ENCODE measurements at regions not wholly inside any gene's neighbourhood (a gene's known extent, or its start where the extent isn't known, plus 50 kb on each side); places are given as distances from the start of the nearest gene placed in this dataset.

- FAIRE-seq (no peak), DNase-seq (ENCODE audit: low read depth, low spot score) (no peak)
- no peak for TF ChIP-seq EZH2 (IDR thresholded peaks at IDR 0.05; ENCODE audit: low read length)
- TF ChIP-seq CTCF (optimal IDR thresholded peaks at IDR 0.05 in 1 of 3, IDR thresholded peaks at IDR 0.05 in 1 of 3, conservative IDR thresholded peaks at IDR 0.05 in 1 of 3; ENCODE audit: extremely low read depth in 1 of 3, insufficient read depth in 2 of 3, low read length in 3 of 3), result no peak
- Histone ChIP-seq H3K27ac (ENCODE audit: control insufficient read depth, insufficient read depth, low read length) (no peak overlapping the region), H3K4me3 (ENCODE audit: control insufficient read depth in 2 of 3, extremely low read depth in 1 of 3, insufficient read depth in 2 of 3, low read depth in 1 of 3, low read length in 3 of 3) (no peak overlapping the region), H3K36me3 (ENCODE audit: control insufficient read depth in 2 of 2, extremely low read depth in 1 of 2, insufficient read depth in 2 of 2, low read length in 2 of 2) (no peaks in the 10 kb centered on the region), H3K9ac (ENCODE audit: control insufficient read depth, extremely low read depth, insufficient read depth, low read length) (no peak overlapping the region), H3K4me1 (ENCODE audit: control insufficient read depth, extremely low read depth, insufficient read depth, low read length) (no peaks in the 10 kb centered on the region), H3K79me2 (ENCODE audit: control insufficient read depth, insufficient read depth, low read length) (no peaks in the 10 kb centered on the region), H4K20me1 (ENCODE audit: control insufficient read depth, extremely low read depth, insufficient read depth, low read length) (no peaks in the 10 kb centered on the region), H3K9me1 (ENCODE audit: control insufficient read depth, extremely low read depth, insufficient read depth, low read length) (no peaks in the 10 kb centered on the region), H3K9me3 (ENCODE audit: control insufficient read depth, low read depth, low read length) (no peaks in the 10 kb centered on the region), H3K4me2 (ENCODE audit: control insufficient read depth, extremely low read depth, insufficient read depth, low read depth, low read length) (no peak overlapping the region), H3K27me3 (ENCODE audit: control insufficient read depth, extremely low read depth, insufficient read depth, low read length) (no peaks in the 10 kb centered on the region), H2AFZ (ENCODE audit: control insufficient read depth, low read length) (no peak overlapping the region)
- dilution Hi-C loops (cut with MboI; ENCODE audit: extremely low pct_ligation_motif_present, low sequenced_read_pairs), result no loop called here
Observed at GRCh38 chr6:93823489-93823888, 404.1 kb upstream of the EPHA7 start.

- no peaks in the 10 kb centered on the region for H3K79me2 ChIP-seq (ENCODE audit: control insufficient read depth, insufficient read depth, low read length)
- H2AFZ ChIP-seq (ENCODE audit: control insufficient read depth, low read length), result no peak overlapping the region
- no peak overlapping the region for H3K27ac ChIP-seq (ENCODE audit: control insufficient read depth, insufficient read depth, low read length)
- H3K27me3 ChIP-seq (ENCODE audit: control insufficient read depth, extremely low read depth, insufficient read depth, low read length), result no peaks in the 10 kb centered on the region
- TF ChIP-seq EZH2 (IDR thresholded peaks at IDR 0.05; ENCODE audit: low read length) (no peak), CTCF (optimal IDR thresholded peaks at IDR 0.05 in 1 of 3, IDR thresholded peaks at IDR 0.05 in 1 of 3, conservative IDR thresholded peaks at IDR 0.05 in 1 of 3; ENCODE audit: extremely low read depth in 1 of 3, insufficient read depth in 2 of 3, low read length in 3 of 3) (no peak)
- no peak overlapping the region for H3K9ac ChIP-seq (ENCODE audit: control insufficient read depth, extremely low read depth, insufficient read depth, low read length)
- H3K4me3 ChIP-seq (ENCODE audit: control insufficient read depth in 2 of 3, extremely low read depth in 1 of 3, insufficient read depth in 2 of 3, low read depth in 1 of 3, low read length in 3 of 3), result no peak overlapping the region
- FAIRE-seq (no peak), DNase-seq (ENCODE audit: low read depth, low spot score) (no peak)
- no peaks in the 10 kb centered on the region for H3K36me3 ChIP-seq (ENCODE audit: control insufficient read depth in 2 of 2, extremely low read depth in 1 of 2, insufficient read depth in 2 of 2, low read length in 2 of 2)
- no peaks in the 10 kb centered on the region for H3K9me1 ChIP-seq (ENCODE audit: control insufficient read depth, extremely low read depth, insufficient read depth, low read length)
- dilution Hi-C loops (cut with MboI; ENCODE audit: extremely low pct_ligation_motif_present, low sequenced_read_pairs), result no loop called here
- H4K20me1 ChIP-seq (ENCODE audit: control insufficient read depth, extremely low read depth, insufficient read depth, low read length), result no peaks in the 10 kb centered on the region
- no peaks in the 10 kb centered on the region for H3K4me1 ChIP-seq (ENCODE audit: control insufficient read depth, extremely low read depth, insufficient read depth, low read length)
- no peak overlapping the region for H3K4me2 ChIP-seq (ENCODE audit: control insufficient read depth, extremely low read depth, insufficient read depth, low read depth, low read length)
- H3K9me3 ChIP-seq (ENCODE audit: control insufficient read depth, low read depth, low read length), result no peaks in the 10 kb centered on the region
Observed at GRCh38 chr6:93822434-93823265, 403.3 kb upstream of the EPHA7 start.
